ENCODE measurements at regions not wholly inside any gene's neighbourhood (a gene's known extent, or its start where the extent isn't known, plus 50 kb on each side); places are given as distances from the start of the nearest gene placed in this dataset.

DNA sequence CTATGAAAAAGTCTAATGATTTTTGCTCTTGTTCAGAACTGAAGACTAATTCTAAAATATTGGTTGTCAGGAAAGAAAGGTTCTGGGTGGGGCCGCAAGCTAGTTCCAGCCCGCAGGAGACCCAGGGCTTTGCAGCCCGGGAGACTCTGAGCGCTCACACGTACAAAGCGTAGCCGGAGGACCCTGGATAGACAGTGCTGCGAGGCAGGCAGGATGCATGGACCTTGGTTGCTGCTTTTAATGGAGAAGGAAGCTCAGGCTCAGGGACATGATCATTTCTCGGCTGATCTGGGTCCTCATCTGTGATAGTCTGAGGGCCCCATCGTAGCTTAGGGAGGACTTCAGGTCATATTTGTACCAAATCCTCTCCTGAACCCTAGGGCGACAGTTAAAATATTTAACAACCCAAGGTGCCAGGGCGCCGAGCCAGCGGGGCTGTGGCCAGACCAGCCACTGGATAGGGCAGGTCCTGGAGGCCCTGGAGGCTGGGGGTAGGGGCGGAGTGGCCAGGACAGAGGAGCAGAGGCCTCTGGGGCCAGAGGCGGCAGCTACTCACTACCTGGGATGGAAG, 70.1 kb upstream of the UNC5A start:
- TF ChIP-seq, protein P1, sequence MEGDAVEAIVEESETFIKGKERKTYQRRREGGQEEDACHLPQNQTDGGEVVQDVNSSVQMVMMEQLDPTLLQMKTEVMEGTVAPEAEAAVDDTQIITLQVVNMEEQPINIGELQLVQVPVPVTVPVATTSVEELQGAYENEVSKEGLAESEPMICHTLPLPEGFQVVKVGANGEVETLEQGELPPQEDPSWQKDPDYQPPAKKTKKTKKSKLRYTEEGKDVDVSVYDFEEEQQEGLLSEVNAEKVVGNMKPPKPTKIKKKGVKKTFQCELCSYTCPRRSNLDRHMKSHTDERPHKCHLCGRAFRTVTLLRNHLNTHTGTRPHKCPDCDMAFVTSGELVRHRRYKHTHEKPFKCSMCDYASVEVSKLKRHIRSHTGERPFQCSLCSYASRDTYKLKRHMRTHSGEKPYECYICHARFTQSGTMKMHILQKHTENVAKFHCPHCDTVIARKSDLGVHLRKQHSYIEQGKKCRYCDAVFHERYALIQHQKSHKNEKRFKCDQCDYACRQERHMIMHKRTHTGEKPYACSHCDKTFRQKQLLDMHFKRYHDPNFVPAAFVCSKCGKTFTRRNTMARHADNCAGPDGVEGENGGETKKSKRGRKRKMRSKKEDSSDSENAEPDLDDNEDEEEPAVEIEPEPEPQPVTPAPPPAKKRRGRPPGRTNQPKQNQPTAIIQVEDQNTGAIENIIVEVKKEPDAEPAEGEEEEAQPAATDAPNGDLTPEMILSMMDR (IDR thresholded peaks at IDR 0.05; ENCODE audit: insufficient read depth, low read length, poor library complexity, severe bottlenecking): no peak
- TF ChIP-seq EZH2phosphoT487 (conservative IDR thresholded peaks at IDR 0.05; ENCODE audit: low read length): no peak
